OCI-M2 (cell line): ENCODE measurements at regions not wholly inside any gene's neighbourhood (a gene's known extent, or its start where the extent isn't known, plus 50 kb on each side); places are given as distances from the start of the nearest gene placed in this dataset.
"Not testable (repeated sequence)": the region's sequence is repeated elsewhere in the genome, so short reads cannot be mapped to it uniquely, and the experiment has no call there.

Experiments
- DNase-seq: peaks from one replicate; lab custom pipeline; 2025; ENCODE audit not compliant: unreplicated experiment; lab: John Stamatoyannopoulos, UW

DNA sequence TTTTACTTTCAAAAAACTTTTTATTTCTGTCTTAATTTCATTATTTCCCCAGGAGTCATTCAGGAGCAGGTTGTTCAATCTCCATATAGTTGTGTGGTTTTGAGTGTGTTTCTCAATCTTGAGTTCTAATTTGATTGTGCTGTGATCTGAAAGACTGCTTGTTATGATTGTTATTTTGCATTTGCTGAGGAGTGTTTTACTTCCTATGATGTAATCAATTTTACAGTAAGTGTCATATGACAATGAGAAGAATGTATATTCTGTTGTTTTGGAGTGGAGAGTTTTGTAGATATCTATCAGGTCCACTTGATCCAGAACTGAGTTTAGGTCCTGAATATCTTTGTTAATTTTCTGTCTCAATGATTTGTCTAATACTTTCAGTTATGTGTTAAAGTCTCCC is 706.9 kb upstream of the CTNND2 start:
- DNase-seq = no peak

DNA sequence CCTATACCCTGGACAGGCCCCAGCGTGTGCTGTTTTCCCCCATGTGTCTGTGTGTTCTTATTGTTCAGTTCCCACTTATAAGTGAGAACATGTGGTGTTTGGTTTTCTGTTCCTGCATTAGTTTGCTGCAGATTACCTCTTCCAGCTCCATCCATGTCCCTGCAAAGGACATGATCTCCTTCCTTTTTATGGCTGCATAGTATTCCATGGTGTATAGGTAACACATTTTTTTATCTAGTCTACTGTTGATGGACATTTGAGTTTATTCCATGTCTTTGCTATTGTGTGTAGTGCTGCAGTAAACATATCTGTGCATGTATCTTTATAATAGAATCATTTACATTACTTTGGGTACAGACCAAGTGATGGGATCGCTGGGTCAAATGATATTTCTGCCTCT is 703.6 kb upstream of the CTNND2 start:
- not testable (repeated sequence) for DNase-seq

DNA sequence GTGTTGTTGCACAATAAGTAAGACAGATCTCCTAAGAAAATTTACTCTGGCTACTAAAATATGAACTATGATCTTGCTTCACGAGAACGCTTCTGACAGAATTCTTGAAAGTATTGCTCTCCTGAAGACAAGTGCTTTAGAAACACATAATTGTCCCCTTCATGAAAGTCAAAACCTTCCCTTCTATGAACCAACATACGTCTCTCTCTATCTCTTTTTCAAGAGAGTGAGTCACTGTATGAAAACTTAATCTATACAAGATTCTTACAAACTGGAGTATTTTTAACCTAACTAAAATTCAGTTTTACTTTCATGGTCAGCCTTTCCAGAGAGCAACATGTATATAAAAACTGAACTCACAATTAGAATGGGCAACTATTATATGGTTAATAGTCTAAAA is 688.0 kb upstream of the CTNND2 start:
- no peak for DNase-seq

GRCh38 chr5:12586406-12586805 is 682.2 kb upstream of the CTNND2 start:
- DNase-seq = no peak

DNA sequence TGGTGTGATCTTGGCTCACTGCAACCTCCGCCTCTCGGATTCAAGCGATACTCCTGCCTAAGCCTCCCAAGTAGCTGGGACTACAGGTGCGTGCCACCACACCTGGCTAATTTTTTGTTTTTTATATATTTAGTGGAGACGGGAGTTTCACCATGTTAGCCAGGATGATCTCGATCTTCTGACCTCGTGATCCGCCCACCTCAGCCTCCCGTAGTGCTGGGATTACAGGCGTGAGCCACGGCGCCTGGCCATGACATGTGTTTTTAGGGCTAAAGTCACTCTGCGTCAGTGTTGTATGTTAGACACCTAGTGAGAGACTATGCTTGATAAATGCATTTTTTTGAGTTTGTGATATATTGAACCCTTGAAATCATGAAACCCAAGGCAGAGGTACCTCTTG is 674.6 kb upstream of the CTNND2 start:
- not testable (repeated sequence) for DNase-seq

GRCh38 chr5:12576953-12577352 is 672.7 kb upstream of the CTNND2 start:
- DNase-seq = not testable (repeated sequence)

- not testable (repeated sequence) for DNase-seq
Observed at GRCh38 chr5:12574298-12575093, 670.2 kb upstream of the CTNND2 start.

DNA sequence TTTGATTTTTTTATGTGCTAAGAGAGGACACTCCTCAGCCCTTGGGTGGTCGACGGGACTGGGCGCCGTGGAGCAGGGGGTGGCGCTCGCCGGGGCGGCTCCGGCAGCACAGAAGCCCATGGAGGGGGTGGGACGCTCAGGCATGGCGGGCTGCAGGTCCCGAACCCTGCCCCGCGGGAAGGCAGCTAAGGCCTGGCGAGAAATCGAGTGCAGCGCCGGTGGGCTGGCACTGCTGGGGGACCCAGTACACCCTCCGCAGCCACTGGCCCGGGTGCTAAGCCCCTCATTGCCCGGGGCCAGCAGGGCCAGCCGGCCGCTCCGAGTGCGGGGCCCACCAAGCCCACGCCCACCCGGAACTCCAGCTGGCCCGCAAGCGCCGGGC is 669.7 kb upstream of the CTNND2 start:
- DNase-seq = not testable (repeated sequence)

DNA sequence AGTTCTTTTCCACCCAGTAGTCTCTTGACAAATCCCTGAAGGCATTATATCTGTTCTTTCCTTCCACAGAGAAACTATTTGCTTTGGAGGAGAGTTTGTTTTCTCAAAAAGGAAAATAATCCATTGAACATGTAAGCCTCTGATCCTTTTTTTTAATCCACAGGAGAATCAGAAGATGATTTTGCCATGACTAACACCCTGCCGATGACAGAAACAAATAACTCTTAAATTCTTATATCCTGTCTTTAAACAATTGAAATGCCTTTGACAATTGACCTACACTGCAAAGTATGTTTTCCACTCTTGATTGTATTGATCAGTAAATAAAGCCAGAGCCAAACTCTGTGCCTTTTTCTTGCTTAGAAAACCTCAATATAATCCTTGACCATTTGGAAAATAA is 666.4 kb upstream of the CTNND2 start:
- no peak for DNase-seq

DNA sequence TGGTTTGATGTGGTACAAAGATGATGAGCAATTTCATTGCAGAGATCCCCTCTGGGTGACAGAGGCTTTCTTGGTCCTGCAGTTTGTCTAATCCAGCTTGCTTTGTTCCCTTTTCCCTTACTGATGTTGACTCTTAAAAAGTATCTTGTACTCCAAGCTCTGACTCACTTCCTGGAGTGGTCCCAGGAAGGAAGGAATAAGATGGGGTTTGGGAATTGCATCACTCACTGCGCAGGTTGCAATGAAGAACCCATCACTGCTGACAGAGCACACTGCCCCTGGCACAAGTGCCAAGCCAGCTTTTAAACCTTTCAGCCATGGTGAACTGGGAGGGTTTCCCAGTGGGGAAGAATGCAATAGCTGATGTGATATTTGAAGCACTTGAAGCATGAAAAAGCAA is 662.2 kb upstream of the CTNND2 start:
- no peak for DNase-seq

- no peak for DNase-seq
Observed at GRCh38 chr5:12557012-12557411, 652.8 kb upstream of the CTNND2 start.

DNA sequence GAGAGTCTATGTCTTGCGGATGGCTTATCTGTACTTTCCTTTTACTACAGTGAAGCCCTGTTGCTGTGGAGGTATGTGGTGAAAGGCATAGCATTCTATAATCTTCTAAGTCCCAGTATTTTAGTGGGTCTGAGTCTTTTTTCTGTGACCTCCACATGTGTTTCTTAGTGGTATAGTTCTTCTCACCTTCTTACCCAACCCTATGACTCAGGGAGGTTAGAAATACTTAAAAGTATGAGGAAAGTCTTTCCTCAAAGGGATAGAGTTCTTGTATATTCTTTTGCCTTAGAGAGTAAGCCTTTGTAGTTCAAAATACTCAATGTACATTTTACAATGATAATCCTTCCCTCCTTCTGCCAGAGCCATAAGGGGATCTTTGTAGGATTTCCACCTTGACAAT is 621.9 kb upstream of the CTNND2 start:
- DNase-seq = no peak

- DNase-seq = no peak
Observed at GRCh38 chr5:12522116-12522515, 617.9 kb upstream of the CTNND2 start.

GRCh38 chr5:12504983-12505382 is 600.7 kb upstream of the CTNND2 start:
- not testable (repeated sequence) for DNase-seq

- DNase-seq = no peak
Observed at GRCh38 chr5:12488161-12488560, 583.9 kb upstream of the CTNND2 start.

- no peak for DNase-seq
Observed at GRCh38 chr5:12480487-12480886, 576.2 kb upstream of the CTNND2 start.

- DNase-seq = no peak
Observed at GRCh38 chr5:12477554-12477953, 573.3 kb upstream of the CTNND2 start.

DNA sequence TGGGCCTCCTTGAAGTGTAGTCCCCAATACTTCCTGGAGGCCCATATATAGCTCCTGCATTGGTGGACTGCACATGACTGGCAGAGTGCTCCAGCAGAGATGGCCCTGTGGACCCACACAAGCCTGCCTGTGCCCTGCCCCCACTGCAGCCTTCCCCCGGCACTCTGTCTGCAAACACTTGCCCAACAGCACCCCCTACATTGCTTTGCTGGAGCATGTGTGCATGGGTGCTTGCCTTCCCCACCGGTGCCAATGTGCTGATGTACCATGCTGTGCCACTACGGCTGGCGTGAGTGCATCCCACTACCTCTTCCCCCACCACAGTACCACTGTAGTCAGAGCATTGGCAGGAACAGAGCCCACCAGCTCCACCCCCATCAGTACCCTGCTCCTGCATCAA is 563.6 kb upstream of the CTNND2 start:
- no peak for DNase-seq

- DNase-seq = no peak
Observed at GRCh38 chr5:12460493-12461261, 556.4 kb upstream of the CTNND2 start.

DNA sequence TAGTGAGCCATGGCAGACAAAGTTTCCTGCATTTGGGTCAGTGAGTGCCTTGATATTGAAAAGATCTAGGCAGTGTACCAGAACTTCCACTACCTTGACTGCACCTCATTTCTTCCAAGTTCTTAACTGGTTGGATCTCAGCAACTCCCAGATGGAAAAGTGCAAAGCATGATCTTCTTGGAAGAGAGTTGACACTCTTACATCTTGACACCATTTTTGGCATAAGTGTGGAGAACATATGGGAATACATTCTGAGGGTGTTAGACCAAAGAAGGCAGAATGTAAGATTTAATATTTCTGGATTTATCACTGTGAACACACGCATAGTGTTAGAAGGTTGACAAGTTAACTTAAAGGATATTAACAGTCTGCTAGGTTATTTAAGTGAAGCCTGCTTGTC is 555.1 kb upstream of the CTNND2 start:
- DNase-seq = no peak

DNA sequence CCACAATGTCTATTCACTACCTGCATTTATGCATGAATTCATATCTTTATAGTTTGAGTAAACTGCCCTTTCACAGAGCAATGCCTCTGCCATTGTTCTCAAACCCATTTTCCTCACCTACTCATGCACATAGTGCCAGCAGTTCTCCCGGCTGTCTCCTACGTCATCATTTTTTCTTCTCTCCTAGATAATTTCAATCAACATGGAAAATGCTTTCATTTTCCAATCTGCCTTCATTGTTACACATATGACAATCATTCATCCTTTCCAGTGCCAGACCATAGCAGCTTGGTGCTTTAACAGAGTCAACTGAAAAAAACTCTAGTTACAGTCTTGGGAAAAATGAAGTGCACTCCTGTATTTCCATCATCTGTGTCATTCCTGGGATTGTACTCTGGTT is 514.8 kb upstream of the CTNND2 start:
- DNase-seq = no peak

- DNase-seq = no peak
Observed at GRCh38 chr5:12413585-12413984, 509.3 kb upstream of the CTNND2 start.
